GM23338 (cell line): ENCODE measurements at regions not wholly inside any gene's neighbourhood (a gene's known extent, or its start where the extent isn't known, plus 50 kb on each side); places are given as distances from the start of the nearest gene placed in this dataset.
A peak's percentile ranks its signal among the peaks of the same experiment; 100 is the strongest.
"Not testable (repeated sequence)": the region's sequence is repeated elsewhere in the genome, so short reads cannot be mapped to it uniquely, and the experiment has no call there.

ENCODE experiments used
- ATAC-seq: fragments of 200-7000 bp; cut with Tn5 transposase; 3 replicates; pipeline ENCODE4 v1.9.1; 2020
- DNase-seq: peaks from one replicate; pipeline ENCODE4 v3.0.0-alpha.2; 2015; ENCODE audit warnings: low spot score
- H2AFZ ChIP-seq: fragments of 200-600 bp; sonication (generic); 2 replicates; pipeline ENCODE4 v1.8.0; 2016; ENCODE audit warnings: antibody characterized with exemption, mild to moderate bottlenecking, moderate library complexity
- H3F3A ChIP-seq: fragments of 200-600 bp; sonication (generic); replicated peaks from 2 replicates; pipeline ENCODE4 v1.8.0; 2017; ENCODE audit warnings: antibody characterized with exemption, mixed run types, low read depth
- H3K27ac ChIP-seq: fragments of 200-600 bp; sonication (generic); 2 replicates; pipeline ENCODE4 v1.6.1; 2016; ENCODE audit warnings: low read depth
- H3K27me3 ChIP-seq: fragments of 200-600 bp; sonication (generic); 2 replicates; pipeline ENCODE4 v1.8.0; 2016; ENCODE audit warnings: mild to moderate bottlenecking, mixed run types, moderate library complexity; ENCODE audit not compliant: insufficient read depth
- H3K36me3 ChIP-seq: fragments of 200-600 bp; sonication (generic); 2 replicates; pipeline ENCODE4 v1.8.0; 2016; ENCODE audit warnings: mild to moderate bottlenecking; ENCODE audit not compliant: insufficient read depth
- H3K4me1 ChIP-seq: fragments of 200-600 bp; sonication (generic); 2 replicates; pipeline ENCODE4 v1.8.0; 2016; ENCODE audit warnings: mild to moderate bottlenecking, moderate library complexity; ENCODE audit not compliant: insufficient read depth
- H3K4me2 ChIP-seq: fragments of 200-600 bp; sonication (generic); 2 replicates; pipeline ENCODE4 v1.7.1; 2017; ENCODE audit warnings: mixed run types
- H3K4me3 ChIP-seq: fragments of 200-600 bp; sonication (generic); 2 replicates; pipeline ENCODE4 v1.6.1; 2016; ENCODE audit warnings: mixed run types
- H3K79me2 ChIP-seq: fragments of 200-600 bp; sonication (generic); replicated peaks from 2 replicates; pipeline ENCODE4 v1.8.0; 2017; ENCODE audit warnings: mild to moderate bottlenecking; ENCODE audit not compliant: insufficient read depth
- H3K9me2 ChIP-seq: fragments of 200-600 bp; sonication (generic); 2 replicates; pipeline ENCODE4 v1.8.0; 2017; ENCODE audit not compliant: insufficient read depth
- H4K20me1 ChIP-seq: fragments of 200-600 bp; sonication (generic); replicated peaks from 2 replicates; pipeline ENCODE4 v1.8.0; 2017; ENCODE audit warnings: mild to moderate bottlenecking; ENCODE audit not compliant: insufficient read depth
- H3K27ac Mint-ChIP-seq: 2 replicates; pipeline ENCODE4 v1.8.0; 2020; ENCODE audit warnings: inconsistent platforms, mild to moderate bottlenecking, moderate library complexity, mixed read lengths
- H3K27me3 Mint-ChIP-seq: 3 replicates; pipeline ENCODE4 v1.8.0; 2022; ENCODE audit warnings: low read depth, mild to moderate bottlenecking, moderate library complexity, mixed read lengths, inconsistent platforms; ENCODE audit not compliant: insufficient read depth, poor library complexity
- H3K36me3 Mint-ChIP-seq: 3 replicates; pipeline ENCODE4 v1.8.0; 2021; ENCODE audit warnings: low read depth, mild to moderate bottlenecking, inconsistent platforms, moderate library complexity, mixed read lengths
- H3K4me1 Mint-ChIP-seq: 3 replicates; pipeline ENCODE4 v1.8.0; 2020; ENCODE audit warnings: mild to moderate bottlenecking, inconsistent platforms, mixed read lengths
- H3K4me3 Mint-ChIP-seq: 3 replicates; pipeline ENCODE4 v1.8.0; 2021; ENCODE audit warnings: moderate library complexity, mild to moderate bottlenecking, inconsistent platforms, mixed read lengths
- H3K9me3 Mint-ChIP-seq: 3 replicates; pipeline ENCODE4 v1.8.0; 2020; ENCODE audit warnings: moderate library complexity, mild to moderate bottlenecking, inconsistent platforms, mixed read lengths
- TF ChIP-seq, protein P1 (sequence below), 2 experiments: fragments of 200-600 bp in 1 of 2; sonication (generic) in 1 of 2; conservative IDR thresholded peaks; 2 replicates each; pipeline versions ENCODE4 v1.5.1 to v1.6.1; 2016 to 2017; ENCODE audit warnings: antibody characterized with exemption in 2 of 2, low read depth in 2 of 2, mild to moderate bottlenecking in 2 of 2, moderate library complexity in 1 of 2

DNA sequence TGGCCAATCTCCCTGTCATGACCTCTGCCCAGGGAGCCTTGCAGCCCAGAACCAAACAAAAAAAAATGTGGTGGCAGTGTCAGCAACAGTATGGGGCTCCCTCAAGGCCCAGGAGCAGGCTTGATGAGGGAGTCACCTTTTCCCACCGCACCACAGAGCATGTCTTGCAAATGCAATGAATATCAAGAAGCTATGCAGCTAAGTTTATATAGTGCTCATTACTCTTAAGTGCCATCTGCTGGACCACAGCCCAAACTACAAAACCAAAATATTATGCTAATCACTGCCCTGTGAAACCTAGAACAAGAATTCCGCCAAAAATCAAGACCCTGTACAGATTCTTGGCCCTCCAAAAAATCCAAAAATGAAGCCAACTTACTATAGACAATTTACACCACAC is 65.9 kb downstream of the PABPC5 start:
- H2AFZ ChIP-seq, H3K4me3 ChIP-seq, H3K36me3 Mint-ChIP-seq, H3K36me3 ChIP-seq, ATAC-seq, H3K27me3 ChIP-seq, H3K27ac Mint-ChIP-seq, H3K9me3 Mint-ChIP-seq, H3K27me3 Mint-ChIP-seq, H3K27ac ChIP-seq, H3K4me2 ChIP-seq, H3K4me1 Mint-ChIP-seq, H4K20me1 ChIP-seq, H3F3A ChIP-seq, H3K9me2 ChIP-seq, H3K79me2 ChIP-seq, H3K4me3 Mint-ChIP-seq, H3K4me1 ChIP-seq: not testable (repeated sequence)
- TF ChIP-seq, protein P1, sequence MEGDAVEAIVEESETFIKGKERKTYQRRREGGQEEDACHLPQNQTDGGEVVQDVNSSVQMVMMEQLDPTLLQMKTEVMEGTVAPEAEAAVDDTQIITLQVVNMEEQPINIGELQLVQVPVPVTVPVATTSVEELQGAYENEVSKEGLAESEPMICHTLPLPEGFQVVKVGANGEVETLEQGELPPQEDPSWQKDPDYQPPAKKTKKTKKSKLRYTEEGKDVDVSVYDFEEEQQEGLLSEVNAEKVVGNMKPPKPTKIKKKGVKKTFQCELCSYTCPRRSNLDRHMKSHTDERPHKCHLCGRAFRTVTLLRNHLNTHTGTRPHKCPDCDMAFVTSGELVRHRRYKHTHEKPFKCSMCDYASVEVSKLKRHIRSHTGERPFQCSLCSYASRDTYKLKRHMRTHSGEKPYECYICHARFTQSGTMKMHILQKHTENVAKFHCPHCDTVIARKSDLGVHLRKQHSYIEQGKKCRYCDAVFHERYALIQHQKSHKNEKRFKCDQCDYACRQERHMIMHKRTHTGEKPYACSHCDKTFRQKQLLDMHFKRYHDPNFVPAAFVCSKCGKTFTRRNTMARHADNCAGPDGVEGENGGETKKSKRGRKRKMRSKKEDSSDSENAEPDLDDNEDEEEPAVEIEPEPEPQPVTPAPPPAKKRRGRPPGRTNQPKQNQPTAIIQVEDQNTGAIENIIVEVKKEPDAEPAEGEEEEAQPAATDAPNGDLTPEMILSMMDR (conservative IDR thresholded peaks at IDR 0.05; ENCODE audit: low read depth in 2 of 2): peak; percentile 20 to 25; a peak in 3 of 4 replicates
- DNase-seq: peak; percentile 0

DNA sequence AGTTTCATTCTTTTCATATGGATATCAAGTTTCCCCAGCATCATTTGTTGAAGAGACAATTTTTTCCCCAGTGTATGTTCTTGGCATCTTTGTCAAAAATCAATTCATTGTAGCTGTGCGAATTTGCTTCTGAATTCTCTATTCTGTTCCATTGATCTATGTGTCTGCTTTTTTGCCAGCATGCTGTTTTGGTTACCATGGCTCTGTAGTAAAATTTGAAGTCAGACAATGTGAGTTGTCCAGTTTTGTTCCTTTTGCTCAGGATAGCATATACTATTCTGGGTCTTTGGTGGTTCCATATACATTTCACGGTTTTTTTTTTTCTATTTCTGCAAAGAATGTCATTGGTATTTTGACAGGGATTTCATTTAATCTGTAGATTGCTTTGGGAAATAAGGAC is 95.6 kb downstream of the PABPC5 start:
- H3K4me3 Mint-ChIP-seq, H3K36me3 ChIP-seq, H3K4me2 ChIP-seq, H3K9me2 ChIP-seq, H3K9me3 Mint-ChIP-seq, H3K4me1 ChIP-seq, H3K4me3 ChIP-seq, H3F3A ChIP-seq, H3K4me1 Mint-ChIP-seq, H3K79me2 ChIP-seq, H3K27me3 Mint-ChIP-seq, H3K27ac ChIP-seq, H3K36me3 Mint-ChIP-seq, H3K27ac Mint-ChIP-seq, ATAC-seq, H2AFZ ChIP-seq, H4K20me1 ChIP-seq, H3K27me3 ChIP-seq, DNase-seq: not testable (repeated sequence)

DNA sequence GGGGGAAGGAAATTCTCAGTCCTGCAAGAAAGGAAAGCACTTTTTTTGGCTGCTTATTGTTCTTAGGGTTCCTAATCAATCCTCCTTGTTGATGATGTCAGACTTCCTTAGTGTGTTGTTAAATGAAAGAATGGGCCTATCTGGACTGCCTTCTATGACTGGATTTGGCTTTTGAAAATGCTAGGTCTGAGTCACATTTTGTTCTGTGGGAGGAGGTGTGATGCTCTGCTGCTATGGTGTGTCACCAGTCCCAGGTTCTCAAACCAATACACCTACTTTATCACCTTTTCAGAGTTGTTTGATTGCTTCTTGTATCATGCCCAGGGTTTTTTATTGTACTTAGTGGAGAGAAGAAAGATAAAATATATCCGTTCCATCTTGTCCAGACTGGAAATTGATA is 128.5 kb downstream of the PABPC5 start:
- not testable (repeated sequence) for H3K27me3 Mint-ChIP-seq, H3K9me3 Mint-ChIP-seq, H3K79me2 ChIP-seq, H3K4me1 Mint-ChIP-seq, H3K36me3 Mint-ChIP-seq, H2AFZ ChIP-seq, H3K9me2 ChIP-seq, H3K4me3 ChIP-seq, H3K27ac Mint-ChIP-seq, H3K4me1 ChIP-seq, H4K20me1 ChIP-seq, H3F3A ChIP-seq, H3K27ac ChIP-seq, DNase-seq, ATAC-seq, H3K36me3 ChIP-seq, H3K4me2 ChIP-seq, H3K4me3 Mint-ChIP-seq, H3K27me3 ChIP-seq
